Osteoblast (primary cell): ENCODE measurements at regions not wholly inside any gene's neighbourhood (a gene's known extent, or its start where the extent isn't known, plus 50 kb on each side); places are given as distances from the start of the nearest gene placed in this dataset.
A peak's percentile ranks its signal among the peaks of the same experiment; 100 is the strongest.
"Not testable (repeated sequence)": the region's sequence is repeated elsewhere in the genome, so short reads cannot be mapped to it uniquely, and the experiment has no call there.

Experiments
- DNase-seq: peaks from one replicate; pipeline ENCODE4 v3.0.0; 2011; ENCODE audit warnings: low spot score, mixed read lengths; ENCODE audit not compliant: insufficient read length; ENCODE audit errors: missing footprints
- H2AFZ ChIP-seq: 2 replicates; pipeline ENCODE4 v1.6.0; 2011; ENCODE audit warnings: mild to moderate bottlenecking, low read length
- H3K27ac ChIP-seq: 2 replicates; pipeline ENCODE4 v1.5.1; 2011; ENCODE audit warnings: mild to moderate bottlenecking, low read depth, low read length, moderate library complexity
- H3K27me3 ChIP-seq: 2 replicates; pipeline ENCODE4 v1.6.0; 2012; ENCODE audit warnings: mild to moderate bottlenecking, control low read depth, inconsistent platforms, low read length, moderate library complexity; ENCODE audit not compliant: insufficient read depth
- H3K36me3 ChIP-seq: 2 replicates; pipeline ENCODE4 v1.5.1; 2011; ENCODE audit warnings: mild to moderate bottlenecking, low read length, control low read depth, moderate library complexity; ENCODE audit not compliant: insufficient read depth
- H3K4me1 ChIP-seq: 2 replicates; pipeline ENCODE4 v1.5.1; 2011; ENCODE audit warnings: mild to moderate bottlenecking, low read length, control low read depth, moderate library complexity; ENCODE audit not compliant: insufficient read depth
- H3K4me2 ChIP-seq: 2 replicates; pipeline ENCODE4 v1.6.0; 2011; ENCODE audit warnings: mild to moderate bottlenecking, low read length; ENCODE audit not compliant: insufficient read depth
- H3K4me3 ChIP-seq: fragments of 200-600 bp; sonication (generic); 3 replicates; pipeline ENCODE4 v1.5.1; 2012; ENCODE audit warnings: mild to moderate bottlenecking, low read length, inconsistent platforms; ENCODE audit not compliant: insufficient read depth
- H3K79me2 ChIP-seq: 2 replicates; pipeline ENCODE4 v1.6.0; 2012; ENCODE audit warnings: mild to moderate bottlenecking, low read length, control low read depth, inconsistent platforms; ENCODE audit not compliant: insufficient read depth
- H3K9me3 ChIP-seq: 2 replicates; pipeline ENCODE4 v1.5.1; 2011; ENCODE audit warnings: low read depth, low read length, control low read depth
- H4K20me1 ChIP-seq: 2 replicates; pipeline ENCODE4 v1.6.0; 2012; ENCODE audit warnings: mild to moderate bottlenecking, low read length, control low read depth; ENCODE audit not compliant: insufficient read depth
- CTCF ChIP-seq: IDR thresholded peaks from 2 replicates; pipeline ENCODE4 v1.5.1; 2011; ENCODE audit warnings: mild to moderate bottlenecking, low read depth, low read length, moderate library complexity; ENCODE audit errors: extremely low read depth

- DNase-seq, H3K4me3 ChIP-seq, H2AFZ ChIP-seq, H3K4me1 ChIP-seq, H3K9me3 ChIP-seq, H3K4me2 ChIP-seq, H3K36me3 ChIP-seq, H3K27me3 ChIP-seq, H3K27ac ChIP-seq, H4K20me1 ChIP-seq: not testable (repeated sequence)
- H3K79me2 ChIP-seq, result peaks cover 30% of the 10 kb centered on the region
These were observed 51.5 kb downstream of the VPREB1 start for GRCh38 chr22:22296047-22296446.

- H3K36me3 ChIP-seq, H3K27me3 ChIP-seq, H3K4me1 ChIP-seq, DNase-seq, H4K20me1 ChIP-seq, H3K9me3 ChIP-seq, H3K27ac ChIP-seq: not testable (repeated sequence)
- H2AFZ ChIP-seq, result peak overlapping the region; percentile 72
- peaks cover 37% of the 10 kb centered on the region for H3K79me2 ChIP-seq
- H3K4me3 ChIP-seq, result peak overlapping the region; percentile 82
- peak overlapping the region; percentile 70 for H3K4me2 ChIP-seq
These were observed 52.7 kb downstream of the VPREB1 start for GRCh38 chr22:22297159-22297793.

GRCh38 chr22:22297794-22298653, 53.4 kb downstream of the VPREB1 start:
- H3K27ac ChIP-seq, result peak overlapping the region; percentile 56
- not testable (repeated sequence) for DNase-seq, H3K9me3 ChIP-seq

GRCh38 chr22:22298654-22299009, 54.0 kb downstream of the VPREB1 start:
- peak overlapping the region; percentile 67 for H3K4me2 ChIP-seq
- peak overlapping the region; percentile 82 for H3K4me3 ChIP-seq
- H4K20me1 ChIP-seq, H3K9me3 ChIP-seq, H3K4me1 ChIP-seq, H2AFZ ChIP-seq, H3K27me3 ChIP-seq, H3K36me3 ChIP-seq, DNase-seq: not testable (repeated sequence)
- H3K27ac ChIP-seq, result peak overlapping the region; percentile 56
- peaks cover 43% of the 10 kb centered on the region for H3K79me2 ChIP-seq

More at GRCh38 chr22:22297794-22298653, 53.4 kb downstream of the VPREB1 start:
- H3K27me3 ChIP-seq, H3K36me3 ChIP-seq, H4K20me1 ChIP-seq, H3K4me1 ChIP-seq: not testable (repeated sequence)
- H3K4me3 ChIP-seq, result peak overlapping the region; percentile 82
- peak overlapping the region; percentile 72 for H2AFZ ChIP-seq
- TF ChIP-seq CTCF, result peak; percentile 32
- peak overlapping the region; percentile 70 for H3K4me2 ChIP-seq
- H3K79me2 ChIP-seq, result peaks cover 41% of the 10 kb centered on the region

GRCh38 chr22:22300511-22300910, 55.9 kb downstream of the VPREB1 start:
- DNase-seq, H3K27ac ChIP-seq, H4K20me1 ChIP-seq, H3K27me3 ChIP-seq, H2AFZ ChIP-seq, H3K4me3 ChIP-seq, H3K4me2 ChIP-seq, H3K36me3 ChIP-seq, H3K9me3 ChIP-seq, H3K4me1 ChIP-seq: not testable (repeated sequence)
- peaks cover 42% of the 10 kb centered on the region for H3K79me2 ChIP-seq

- peaks cover 38% of the 10 kb centered on the region for H3K79me2 ChIP-seq
- not testable (repeated sequence) for H3K27me3 ChIP-seq, H4K20me1 ChIP-seq, H2AFZ ChIP-seq, H3K36me3 ChIP-seq, H3K9me3 ChIP-seq, H3K4me3 ChIP-seq, H3K4me2 ChIP-seq, H3K4me1 ChIP-seq, DNase-seq, H3K27ac ChIP-seq
These were observed 56.4 kb downstream of the VPREB1 start for GRCh38 chr22:22300946-22301345.
